ENCODE measurements at regions not wholly inside any gene's neighbourhood (a gene's known extent, or its start where the extent isn't known, plus 50 kb on each side); places are given as distances from the start of the nearest gene placed in this dataset.

- TF ChIP-seq CTCF (IDR thresholded peaks at IDR 0.05) (no peak), POLR2A (IDR thresholded peaks at IDR 0.05) (no peak)
Observed at GRCh38 chr2:132282911-132283310, 121.2 kb upstream of the ANKRD30BL start.

Measured in vagina (tissue), 2 donors.